Suprapubic skin (tissue), 4 donors: ENCODE measurements at regions not wholly inside any gene's neighbourhood (a gene's known extent, or its start where the extent isn't known, plus 50 kb on each side); places are given as distances from the start of the nearest gene placed in this dataset.

Experiments used
- EP300 ChIP-seq: sonication (generic); formaldehyde crosslinking; IDR thresholded peaks from one replicate; pipeline ENCODE4 v1.6.1; 2017; ENCODE audit warnings: antibody characterized with exemption
- POLR2A ChIP-seq, 2 donors: fragments of 450-650 bp; IDR thresholded peaks; one replicate each; pipeline ENCODE4 v1.6.1; 2017; ENCODE audit warnings: antibody characterized with exemption in 2 of 2, mild to moderate bottlenecking in 2 of 2, moderate library complexity in 2 of 2
- POLR2AphosphoS5 ChIP-seq, 3 donors: sonication (generic); formaldehyde crosslinking; IDR thresholded peaks; one replicate each; pipeline ENCODE4 v1.6.1; 2017; ENCODE audit warnings: antibody characterized with exemption in 3 of 3
- TF ChIP-seq, protein P1 (sequence below), 2 donors: fragments of 200-600 bp in 1 of 2; fragments of 450-650 bp in 1 of 2; sonication (generic) in 1 of 2; IDR thresholded peaks; one replicate each; pipeline ENCODE4 v1.5.1; 2016 to 2019; ENCODE audit warnings: antibody characterized with exemption in 2 of 2, mild to moderate bottlenecking in 1 of 2, moderate library complexity in 1 of 2

- TF ChIP-seq, protein P1, sequence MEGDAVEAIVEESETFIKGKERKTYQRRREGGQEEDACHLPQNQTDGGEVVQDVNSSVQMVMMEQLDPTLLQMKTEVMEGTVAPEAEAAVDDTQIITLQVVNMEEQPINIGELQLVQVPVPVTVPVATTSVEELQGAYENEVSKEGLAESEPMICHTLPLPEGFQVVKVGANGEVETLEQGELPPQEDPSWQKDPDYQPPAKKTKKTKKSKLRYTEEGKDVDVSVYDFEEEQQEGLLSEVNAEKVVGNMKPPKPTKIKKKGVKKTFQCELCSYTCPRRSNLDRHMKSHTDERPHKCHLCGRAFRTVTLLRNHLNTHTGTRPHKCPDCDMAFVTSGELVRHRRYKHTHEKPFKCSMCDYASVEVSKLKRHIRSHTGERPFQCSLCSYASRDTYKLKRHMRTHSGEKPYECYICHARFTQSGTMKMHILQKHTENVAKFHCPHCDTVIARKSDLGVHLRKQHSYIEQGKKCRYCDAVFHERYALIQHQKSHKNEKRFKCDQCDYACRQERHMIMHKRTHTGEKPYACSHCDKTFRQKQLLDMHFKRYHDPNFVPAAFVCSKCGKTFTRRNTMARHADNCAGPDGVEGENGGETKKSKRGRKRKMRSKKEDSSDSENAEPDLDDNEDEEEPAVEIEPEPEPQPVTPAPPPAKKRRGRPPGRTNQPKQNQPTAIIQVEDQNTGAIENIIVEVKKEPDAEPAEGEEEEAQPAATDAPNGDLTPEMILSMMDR (IDR thresholded peaks at IDR 0.05): no peak
- TF ChIP-seq POLR2A (IDR thresholded peaks at IDR 0.05) (no peak), POLR2AphosphoS5 (IDR thresholded peaks at IDR 0.05) (no peak), EP300 (no peak)
Measured at GRCh38 chr22:48782811-48783511, 1044.7 kb downstream of the BRD1 start.
